GM23338 (cell line): ENCODE measurements at regions not wholly inside any gene's neighbourhood (a gene's known extent, or its start where the extent isn't known, plus 50 kb on each side); places are given as distances from the start of the nearest gene placed in this dataset.
A peak's percentile ranks its signal among the peaks of the same experiment; 100 is the strongest.
"Not testable (repeated sequence)": the region's sequence is repeated elsewhere in the genome, so short reads cannot be mapped to it uniquely, and the experiment has no call there.

ENCODE experiments used
- ATAC-seq: fragments of 200-7000 bp; cut with Tn5 transposase; 3 replicates; pipeline ENCODE4 v1.9.1; 2020
- DNase-seq: peaks from one replicate; pipeline ENCODE4 v3.0.0-alpha.2; 2015; ENCODE audit warnings: low spot score
- H2AFZ ChIP-seq: fragments of 200-600 bp; sonication (generic); 2 replicates; pipeline ENCODE4 v1.8.0; 2016; ENCODE audit warnings: antibody characterized with exemption, mild to moderate bottlenecking, moderate library complexity
- H3F3A ChIP-seq: fragments of 200-600 bp; sonication (generic); replicated peaks from 2 replicates; pipeline ENCODE4 v1.8.0; 2017; ENCODE audit warnings: antibody characterized with exemption, mixed run types, low read depth
- H3K27ac ChIP-seq: fragments of 200-600 bp; sonication (generic); 2 replicates; pipeline ENCODE4 v1.6.1; 2016; ENCODE audit warnings: low read depth
- H3K27me3 ChIP-seq: fragments of 200-600 bp; sonication (generic); 2 replicates; pipeline ENCODE4 v1.8.0; 2016; ENCODE audit warnings: mild to moderate bottlenecking, mixed run types, moderate library complexity; ENCODE audit not compliant: insufficient read depth
- H3K36me3 ChIP-seq: fragments of 200-600 bp; sonication (generic); 2 replicates; pipeline ENCODE4 v1.8.0; 2016; ENCODE audit warnings: mild to moderate bottlenecking; ENCODE audit not compliant: insufficient read depth
- H3K4me1 ChIP-seq: fragments of 200-600 bp; sonication (generic); 2 replicates; pipeline ENCODE4 v1.8.0; 2016; ENCODE audit warnings: mild to moderate bottlenecking, moderate library complexity; ENCODE audit not compliant: insufficient read depth
- H3K4me2 ChIP-seq: fragments of 200-600 bp; sonication (generic); 2 replicates; pipeline ENCODE4 v1.7.1; 2017; ENCODE audit warnings: mixed run types
- H3K4me3 ChIP-seq: fragments of 200-600 bp; sonication (generic); 2 replicates; pipeline ENCODE4 v1.6.1; 2016; ENCODE audit warnings: mixed run types
- H3K79me2 ChIP-seq: fragments of 200-600 bp; sonication (generic); replicated peaks from 2 replicates; pipeline ENCODE4 v1.8.0; 2017; ENCODE audit warnings: mild to moderate bottlenecking; ENCODE audit not compliant: insufficient read depth
- H3K9me2 ChIP-seq: fragments of 200-600 bp; sonication (generic); 2 replicates; pipeline ENCODE4 v1.8.0; 2017; ENCODE audit not compliant: insufficient read depth
- H4K20me1 ChIP-seq: fragments of 200-600 bp; sonication (generic); replicated peaks from 2 replicates; pipeline ENCODE4 v1.8.0; 2017; ENCODE audit warnings: mild to moderate bottlenecking; ENCODE audit not compliant: insufficient read depth
- H3K27ac Mint-ChIP-seq: 2 replicates; pipeline ENCODE4 v1.8.0; 2020; ENCODE audit warnings: inconsistent platforms, mild to moderate bottlenecking, moderate library complexity, mixed read lengths
- H3K27me3 Mint-ChIP-seq: 3 replicates; pipeline ENCODE4 v1.8.0; 2022; ENCODE audit warnings: low read depth, mild to moderate bottlenecking, moderate library complexity, mixed read lengths, inconsistent platforms; ENCODE audit not compliant: insufficient read depth, poor library complexity
- H3K36me3 Mint-ChIP-seq: 3 replicates; pipeline ENCODE4 v1.8.0; 2021; ENCODE audit warnings: low read depth, mild to moderate bottlenecking, inconsistent platforms, moderate library complexity, mixed read lengths
- H3K4me1 Mint-ChIP-seq: 3 replicates; pipeline ENCODE4 v1.8.0; 2020; ENCODE audit warnings: mild to moderate bottlenecking, inconsistent platforms, mixed read lengths
- H3K4me3 Mint-ChIP-seq: 3 replicates; pipeline ENCODE4 v1.8.0; 2021; ENCODE audit warnings: moderate library complexity, mild to moderate bottlenecking, inconsistent platforms, mixed read lengths
- H3K9me3 Mint-ChIP-seq: 3 replicates; pipeline ENCODE4 v1.8.0; 2020; ENCODE audit warnings: moderate library complexity, mild to moderate bottlenecking, inconsistent platforms, mixed read lengths
- CREB1 ChIP-seq: fragments of 250-450 bp; sonication (Bioruptor Pico); IDR thresholded peaks from 2 replicates; pipeline ENCODE4 v1.5.0; 2020; ENCODE audit warnings: low read depth, mild to moderate bottlenecking, moderate library complexity
- EZH2 ChIP-seq: fragments of 200-600 bp; sonication (generic); IDR thresholded peaks from one replicate; pipeline ENCODE4 v1.8.0; 2017; ENCODE audit warnings: antibody characterized with exemption, mild to moderate bottlenecking, low read depth; ENCODE audit not compliant: unreplicated experiment
- STAT1 ChIP-seq: IDR thresholded peaks from one replicate; pipeline ENCODE4 v1.6.1; 2016; ENCODE audit warnings: antibody characterized with exemption; ENCODE audit not compliant: unreplicated experiment
- TF ChIP-seq, protein P1 (sequence below): fragments of 250-450 bp; sonication (Bioruptor Pico); IDR thresholded peaks from 2 replicates; pipeline ENCODE4 v1.5.0; 2020; ENCODE audit warnings: mild to moderate bottlenecking, moderate library complexity
- TF ChIP-seq, protein P2 (sequence below), 2 experiments: fragments of 200-600 bp in 1 of 2; sonication (generic) in 1 of 2; conservative IDR thresholded peaks; 2 replicates each; pipeline versions ENCODE4 v1.5.1 to v1.6.1; 2016 to 2017; ENCODE audit warnings: antibody characterized with exemption in 2 of 2, low read depth in 2 of 2, mild to moderate bottlenecking in 2 of 2, moderate library complexity in 1 of 2
- TF ChIP-seq, protein P3 (sequence below): IDR thresholded peaks from one replicate; pipeline ENCODE4 v1.6.1; 2018; ENCODE audit warnings: antibody characterized with exemption; ENCODE audit not compliant: unreplicated experiment

DNA sequence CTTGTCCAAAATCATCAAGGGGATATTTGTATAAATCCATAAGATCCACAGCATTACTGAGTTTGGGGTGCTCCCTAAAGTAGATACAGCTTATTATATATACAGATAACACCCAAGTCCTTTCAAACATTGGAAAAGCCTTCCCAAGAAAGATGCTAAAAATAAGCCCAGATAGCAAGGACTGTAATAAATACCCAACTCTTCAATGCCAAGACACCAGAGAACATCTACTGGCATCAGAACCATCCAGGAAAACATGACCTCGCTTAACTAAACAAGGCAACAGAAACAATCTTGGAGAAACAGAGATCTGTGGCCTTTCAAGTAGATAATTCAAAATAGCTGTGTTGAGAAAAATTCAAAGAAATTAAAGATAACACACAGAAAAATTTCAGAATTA, 761.4 kb downstream of the GRIK2 start (continued):
- TF ChIP-seq, protein P1, sequence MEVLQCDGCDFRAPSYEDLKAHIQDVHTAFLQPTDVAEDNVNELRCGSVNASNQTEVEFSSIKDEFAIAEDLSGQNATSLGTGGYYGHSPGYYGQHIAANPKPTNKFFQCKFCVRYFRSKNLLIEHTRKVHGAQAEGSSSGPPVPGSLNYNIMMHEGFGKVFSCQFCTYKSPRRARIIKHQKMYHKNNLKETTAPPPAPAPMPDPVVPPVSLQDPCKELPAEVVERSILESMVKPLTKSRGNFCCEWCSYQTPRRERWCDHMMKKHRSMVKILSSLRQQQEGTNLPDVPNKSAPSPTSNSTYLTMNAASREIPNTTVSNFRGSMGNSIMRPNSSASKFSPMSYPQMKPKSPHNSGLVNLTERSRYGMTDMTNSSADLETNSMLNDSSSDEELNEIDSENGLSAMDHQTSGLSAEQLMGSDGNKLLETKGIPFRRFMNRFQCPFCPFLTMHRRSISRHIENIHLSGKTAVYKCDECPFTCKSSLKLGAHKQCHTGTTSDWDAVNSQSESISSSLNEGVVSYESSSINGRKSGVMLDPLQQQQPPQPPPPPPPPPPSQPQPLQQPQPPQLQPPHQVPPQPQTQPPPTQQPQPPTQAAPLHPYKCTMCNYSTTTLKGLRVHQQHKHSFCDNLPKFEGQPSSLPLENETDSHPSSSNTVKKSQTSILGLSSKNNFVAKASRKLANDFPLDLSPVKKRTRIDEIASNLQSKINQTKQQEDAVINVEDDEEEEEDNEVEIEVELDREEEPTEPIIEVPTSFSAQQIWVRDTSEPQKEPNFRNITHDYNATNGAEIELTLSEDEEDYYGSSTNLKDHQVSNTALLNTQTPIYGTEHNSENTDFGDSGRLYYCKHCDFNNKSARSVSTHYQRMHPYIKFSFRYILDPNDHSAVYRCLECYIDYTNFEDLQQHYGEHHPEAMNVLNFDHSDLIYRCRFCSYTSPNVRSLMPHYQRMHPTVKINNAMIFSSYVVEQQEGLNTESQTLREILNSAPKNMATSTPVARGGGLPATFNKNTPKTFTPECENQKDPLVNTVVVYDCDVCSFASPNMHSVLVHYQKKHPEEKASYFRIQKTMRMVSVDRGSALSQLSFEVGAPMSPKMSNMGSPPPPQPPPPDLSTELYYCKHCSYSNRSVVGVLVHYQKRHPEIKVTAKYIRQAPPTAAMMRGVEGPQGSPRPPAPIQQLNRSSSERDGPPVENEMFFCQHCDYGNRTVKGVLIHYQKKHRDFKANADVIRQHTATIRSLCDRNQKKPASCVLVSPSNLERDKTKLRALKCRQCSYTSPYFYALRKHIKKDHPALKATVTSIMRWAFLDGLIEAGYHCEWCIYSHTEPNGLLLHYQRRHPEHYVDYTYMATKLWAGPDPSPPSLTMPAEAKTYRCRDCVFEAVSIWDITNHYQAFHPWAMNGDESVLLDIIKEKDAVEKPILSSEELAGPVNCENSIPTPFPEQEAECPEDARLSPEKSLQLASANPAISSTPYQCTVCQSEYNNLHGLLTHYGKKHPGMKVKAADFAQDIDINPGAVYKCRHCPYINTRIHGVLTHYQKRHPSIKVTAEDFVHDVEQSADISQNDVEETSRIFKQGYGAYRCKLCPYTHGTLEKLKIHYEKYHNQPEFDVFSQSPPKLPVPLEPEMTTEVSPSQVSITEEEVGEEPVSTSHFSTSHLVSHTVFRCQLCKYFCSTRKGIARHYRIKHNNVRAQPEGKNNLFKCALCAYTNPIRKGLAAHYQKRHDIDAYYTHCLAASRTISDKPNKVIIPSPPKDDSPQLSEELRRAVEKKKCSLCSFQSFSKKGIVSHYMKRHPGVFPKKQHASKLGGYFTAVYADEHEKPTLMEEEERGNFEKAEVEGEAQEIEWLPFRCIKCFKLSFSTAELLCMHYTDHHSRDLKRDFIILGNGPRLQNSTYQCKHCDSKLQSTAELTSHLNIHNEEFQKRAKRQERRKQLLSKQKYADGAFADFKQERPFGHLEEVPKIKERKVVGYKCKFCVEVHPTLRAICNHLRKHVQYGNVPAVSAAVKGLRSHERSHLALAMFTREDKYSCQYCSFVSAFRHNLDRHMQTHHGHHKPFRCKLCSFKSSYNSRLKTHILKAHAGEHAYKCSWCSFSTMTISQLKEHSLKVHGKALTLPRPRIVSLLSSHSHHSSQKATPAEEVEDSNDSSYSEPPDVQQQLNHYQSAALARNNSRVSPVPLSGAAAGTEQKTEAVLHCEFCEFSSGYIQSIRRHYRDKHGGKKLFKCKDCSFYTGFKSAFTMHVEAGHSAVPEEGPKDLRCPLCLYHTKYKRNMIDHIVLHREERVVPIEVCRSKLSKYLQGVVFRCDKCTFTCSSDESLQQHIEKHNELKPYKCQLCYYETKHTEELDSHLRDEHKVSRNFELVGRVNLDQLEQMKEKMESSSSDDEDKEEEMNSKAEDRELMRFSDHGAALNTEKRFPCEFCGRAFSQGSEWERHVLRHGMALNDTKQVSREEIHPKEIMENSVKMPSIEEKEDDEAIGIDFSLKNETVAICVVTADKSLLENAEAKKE (CRISPR knock-in tag): no peak
- no peak for TF ChIP-seq STAT1

DNA sequence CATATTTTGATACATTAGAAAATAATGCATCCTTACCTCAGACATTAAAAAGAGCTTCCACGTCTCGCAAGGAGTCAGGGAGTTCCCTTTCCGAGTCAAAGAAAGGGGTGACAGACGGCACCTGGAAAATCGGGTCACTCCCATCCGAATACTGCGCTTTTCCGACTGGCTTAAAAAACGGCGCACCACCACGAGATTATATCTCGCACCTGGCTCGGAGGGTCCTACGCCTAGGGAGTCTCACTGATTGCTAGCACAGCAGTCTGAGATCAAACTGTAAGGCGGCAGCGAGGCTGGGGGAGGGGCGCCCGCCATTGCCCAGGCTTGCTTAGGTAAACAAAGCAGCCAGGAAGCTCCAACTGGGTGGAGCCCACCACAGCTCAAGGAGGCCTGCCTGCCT, 776.3 kb downstream of the GRIK2 start:
- Mint-ChIP-seq H3K9me3 (peaks cover 35% of the 10 kb centered on the region), H3K36me3 (peaks cover 36% of the 10 kb centered on the region), H3K27ac (peak overlapping the region; percentile 89)
- not testable (repeated sequence) for H4K20me1 ChIP-seq, H3K27ac ChIP-seq, H3K4me3 Mint-ChIP-seq, H3F3A ChIP-seq, H3K79me2 ChIP-seq, H3K9me2 ChIP-seq, H3K27me3 ChIP-seq, H3K4me1 Mint-ChIP-seq, H3K36me3 ChIP-seq, DNase-seq, ATAC-seq, H3K4me1 ChIP-seq, H3K27me3 Mint-ChIP-seq
- peak overlapping the region; percentile 33; the same call in 1 of the 2 replicates for H2AFZ ChIP-seq
- peak overlapping the region; percentile 27; the same call in 1 of the 2 replicates for H3K4me3 ChIP-seq
- H3K4me2 ChIP-seq: 0 out of 2 replicates have a peak overlapping the region, but pooled peaks have one; percentile 1

DNA sequence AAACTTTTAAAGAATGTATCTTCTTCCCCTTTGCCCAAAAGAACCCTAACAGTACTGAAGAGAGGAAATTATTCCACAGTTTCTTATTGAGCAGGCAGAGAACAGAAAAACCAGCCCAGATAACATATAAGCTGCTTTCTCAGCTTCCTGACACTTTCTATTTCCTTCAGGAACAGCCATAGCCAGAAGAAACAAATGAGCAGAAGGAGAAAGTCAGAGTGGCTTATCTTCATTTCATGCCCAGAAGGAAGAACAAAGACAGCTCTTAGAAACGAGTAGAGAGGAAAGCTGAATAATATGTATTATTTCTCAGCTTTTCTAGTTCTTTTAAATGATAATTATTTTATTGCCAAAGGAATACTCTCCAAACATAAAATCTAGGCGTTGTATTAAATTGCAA, 793.7 kb downstream of the GRIK2 start:
- H3K27me3 ChIP-seq: no peaks in the 10 kb centered on the region
- no peak overlapping the region for H2AFZ ChIP-seq
- no peaks in the 10 kb centered on the region for H3K27me3 Mint-ChIP-seq
- no peak for DNase-seq
- no peaks in the 10 kb centered on the region for H3K4me1 ChIP-seq
- H3K36me3 ChIP-seq: no peaks in the 10 kb centered on the region
- H3K27ac ChIP-seq: no peak overlapping the region
- ATAC-seq: no peak
- no peak overlapping the region for H3K4me3 ChIP-seq
- H3K4me2 ChIP-seq: no peak overlapping the region
- H3K4me1 Mint-ChIP-seq: no peaks in the 10 kb centered on the region
- H3K9me2 ChIP-seq: no peaks in the 10 kb centered on the region
- H3K4me3 Mint-ChIP-seq: no peak overlapping the region
- H3K27ac Mint-ChIP-seq: no peak overlapping the region
- no peaks in the 10 kb centered on the region for H3K9me3 Mint-ChIP-seq
- no peaks in the 10 kb centered on the region for H3F3A ChIP-seq
- TF ChIP-seq, protein P2, sequence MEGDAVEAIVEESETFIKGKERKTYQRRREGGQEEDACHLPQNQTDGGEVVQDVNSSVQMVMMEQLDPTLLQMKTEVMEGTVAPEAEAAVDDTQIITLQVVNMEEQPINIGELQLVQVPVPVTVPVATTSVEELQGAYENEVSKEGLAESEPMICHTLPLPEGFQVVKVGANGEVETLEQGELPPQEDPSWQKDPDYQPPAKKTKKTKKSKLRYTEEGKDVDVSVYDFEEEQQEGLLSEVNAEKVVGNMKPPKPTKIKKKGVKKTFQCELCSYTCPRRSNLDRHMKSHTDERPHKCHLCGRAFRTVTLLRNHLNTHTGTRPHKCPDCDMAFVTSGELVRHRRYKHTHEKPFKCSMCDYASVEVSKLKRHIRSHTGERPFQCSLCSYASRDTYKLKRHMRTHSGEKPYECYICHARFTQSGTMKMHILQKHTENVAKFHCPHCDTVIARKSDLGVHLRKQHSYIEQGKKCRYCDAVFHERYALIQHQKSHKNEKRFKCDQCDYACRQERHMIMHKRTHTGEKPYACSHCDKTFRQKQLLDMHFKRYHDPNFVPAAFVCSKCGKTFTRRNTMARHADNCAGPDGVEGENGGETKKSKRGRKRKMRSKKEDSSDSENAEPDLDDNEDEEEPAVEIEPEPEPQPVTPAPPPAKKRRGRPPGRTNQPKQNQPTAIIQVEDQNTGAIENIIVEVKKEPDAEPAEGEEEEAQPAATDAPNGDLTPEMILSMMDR (conservative IDR thresholded peaks at IDR 0.05; ENCODE audit: low read depth in 2 of 2): no peak
- TF ChIP-seq EZH2 (no peak), CREB1 (no peak)
- TF ChIP-seq, protein P3, sequence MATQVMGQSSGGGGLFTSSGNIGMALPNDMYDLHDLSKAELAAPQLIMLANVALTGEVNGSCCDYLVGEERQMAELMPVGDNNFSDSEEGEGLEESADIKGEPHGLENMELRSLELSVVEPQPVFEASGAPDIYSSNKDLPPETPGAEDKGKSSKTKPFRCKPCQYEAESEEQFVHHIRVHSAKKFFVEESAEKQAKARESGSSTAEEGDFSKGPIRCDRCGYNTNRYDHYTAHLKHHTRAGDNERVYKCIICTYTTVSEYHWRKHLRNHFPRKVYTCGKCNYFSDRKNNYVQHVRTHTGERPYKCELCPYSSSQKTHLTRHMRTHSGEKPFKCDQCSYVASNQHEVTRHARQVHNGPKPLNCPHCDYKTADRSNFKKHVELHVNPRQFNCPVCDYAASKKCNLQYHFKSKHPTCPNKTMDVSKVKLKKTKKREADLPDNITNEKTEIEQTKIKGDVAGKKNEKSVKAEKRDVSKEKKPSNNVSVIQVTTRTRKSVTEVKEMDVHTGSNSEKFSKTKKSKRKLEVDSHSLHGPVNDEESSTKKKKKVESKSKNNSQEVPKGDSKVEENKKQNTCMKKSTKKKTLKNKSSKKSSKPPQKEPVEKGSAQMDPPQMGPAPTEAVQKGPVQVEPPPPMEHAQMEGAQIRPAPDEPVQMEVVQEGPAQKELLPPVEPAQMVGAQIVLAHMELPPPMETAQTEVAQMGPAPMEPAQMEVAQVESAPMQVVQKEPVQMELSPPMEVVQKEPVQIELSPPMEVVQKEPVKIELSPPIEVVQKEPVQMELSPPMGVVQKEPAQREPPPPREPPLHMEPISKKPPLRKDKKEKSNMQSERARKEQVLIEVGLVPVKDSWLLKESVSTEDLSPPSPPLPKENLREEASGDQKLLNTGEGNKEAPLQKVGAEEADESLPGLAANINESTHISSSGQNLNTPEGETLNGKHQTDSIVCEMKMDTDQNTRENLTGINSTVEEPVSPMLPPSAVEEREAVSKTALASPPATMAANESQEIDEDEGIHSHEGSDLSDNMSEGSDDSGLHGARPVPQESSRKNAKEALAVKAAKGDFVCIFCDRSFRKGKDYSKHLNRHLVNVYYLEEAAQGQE: no peak
- no peaks in the 10 kb centered on the region for H3K79me2 ChIP-seq
- no peaks in the 10 kb centered on the region for H4K20me1 ChIP-seq
- no peaks in the 10 kb centered on the region for H3K36me3 Mint-ChIP-seq
